ENCODE measurements at regions not wholly inside any gene's neighbourhood (a gene's known extent, or its start where the extent isn't known, plus 50 kb on each side); places are given as distances from the start of the nearest gene placed in this dataset.
A peak's percentile ranks its signal among the peaks of the same experiment; 100 is the strongest.

DNA sequence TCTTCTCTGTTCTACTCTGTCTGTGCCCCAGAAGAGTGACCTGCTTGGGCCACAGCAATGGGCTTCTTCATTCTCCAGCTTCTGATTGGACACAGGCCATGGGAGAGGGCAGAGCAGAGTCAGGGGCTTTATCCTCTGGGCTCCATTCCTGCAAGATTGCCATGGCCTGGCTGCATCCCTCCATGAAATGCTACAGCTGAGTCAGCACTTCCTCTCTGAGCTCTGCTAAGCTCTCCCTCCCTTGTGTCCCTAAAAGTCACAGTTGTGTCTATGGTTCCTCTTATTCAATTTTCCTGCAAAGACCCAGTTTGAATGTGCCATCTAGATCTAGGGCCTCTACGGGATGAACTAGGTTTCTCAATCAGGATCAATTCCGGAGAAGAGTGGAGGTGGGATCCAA lies 903.8 kb downstream of the TYW1 start:
- Histone ChIP-seq H3K9me3 (ENCODE audit: control insufficient read depth in 2 of 3, insufficient read depth in 1 of 3, low read length in 3 of 3) (no peaks in the 10 kb centered on the region), H3K4me1 (ENCODE audit: control insufficient read depth in 2 of 3, insufficient read depth in 2 of 3, low read depth in 1 of 3, low read length in 3 of 3) (no peaks in the 10 kb centered on the region), H3K27me3 (ENCODE audit: control insufficient read depth, insufficient read depth, low read length) (no peaks in the 10 kb centered on the region), H3K9ac (ENCODE audit: low read length in 3 of 3) (no peak overlapping the region), H3K4me3 (ENCODE audit: low read length in 3 of 3) (no peak overlapping the region), H3K36me3 (ENCODE audit: control insufficient read depth in 2 of 3, insufficient read depth in 3 of 3, low read length in 3 of 3) (no peaks in the 10 kb centered on the region), H3K27ac (ENCODE audit: low read depth in 2 of 2, low read length in 2 of 2) (no peak overlapping the region)
- intact Hi-C loops (cut with DNase I), result no loop called here
- DNase-seq (no peak), FAIRE-seq (no peak)
- TF ChIP-seq, protein P1, sequence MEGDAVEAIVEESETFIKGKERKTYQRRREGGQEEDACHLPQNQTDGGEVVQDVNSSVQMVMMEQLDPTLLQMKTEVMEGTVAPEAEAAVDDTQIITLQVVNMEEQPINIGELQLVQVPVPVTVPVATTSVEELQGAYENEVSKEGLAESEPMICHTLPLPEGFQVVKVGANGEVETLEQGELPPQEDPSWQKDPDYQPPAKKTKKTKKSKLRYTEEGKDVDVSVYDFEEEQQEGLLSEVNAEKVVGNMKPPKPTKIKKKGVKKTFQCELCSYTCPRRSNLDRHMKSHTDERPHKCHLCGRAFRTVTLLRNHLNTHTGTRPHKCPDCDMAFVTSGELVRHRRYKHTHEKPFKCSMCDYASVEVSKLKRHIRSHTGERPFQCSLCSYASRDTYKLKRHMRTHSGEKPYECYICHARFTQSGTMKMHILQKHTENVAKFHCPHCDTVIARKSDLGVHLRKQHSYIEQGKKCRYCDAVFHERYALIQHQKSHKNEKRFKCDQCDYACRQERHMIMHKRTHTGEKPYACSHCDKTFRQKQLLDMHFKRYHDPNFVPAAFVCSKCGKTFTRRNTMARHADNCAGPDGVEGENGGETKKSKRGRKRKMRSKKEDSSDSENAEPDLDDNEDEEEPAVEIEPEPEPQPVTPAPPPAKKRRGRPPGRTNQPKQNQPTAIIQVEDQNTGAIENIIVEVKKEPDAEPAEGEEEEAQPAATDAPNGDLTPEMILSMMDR (IDR thresholded peaks at IDR 0.05; ENCODE audit: borderline replicate concordance, extremely low read depth, insufficient read depth), result no peak

DNA sequence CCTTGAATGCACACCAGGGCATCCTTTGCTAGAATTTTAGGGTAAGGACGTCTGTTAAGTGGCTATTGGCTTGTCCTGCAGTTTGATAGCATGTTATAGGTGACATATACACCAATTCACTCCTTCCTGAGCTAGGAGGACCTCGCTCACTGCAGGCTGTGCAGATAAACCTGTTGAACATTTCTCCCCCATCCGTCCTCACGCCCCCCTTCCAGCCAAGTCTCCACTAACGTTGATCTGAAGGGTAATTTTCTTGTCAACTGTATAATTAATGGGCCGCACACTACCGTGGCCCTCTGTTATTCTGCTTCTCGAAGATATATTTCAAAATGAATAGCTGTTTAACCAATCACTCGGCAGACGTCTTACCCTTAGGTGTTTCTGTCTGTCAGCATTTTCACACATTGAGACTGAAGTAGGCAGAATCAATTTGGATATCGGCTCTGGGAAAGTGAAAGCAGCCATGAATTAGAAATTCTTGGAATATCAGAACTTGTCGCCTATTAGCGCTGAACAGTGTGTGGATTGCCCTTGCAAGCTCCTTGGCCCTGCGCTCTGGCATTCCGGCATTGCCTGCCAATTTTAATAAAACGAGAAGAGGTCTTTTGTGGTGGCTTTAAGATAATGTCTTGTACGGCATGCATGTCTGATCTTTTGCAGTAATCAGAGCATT lies 905.3 kb downstream of the TYW1 start:
- no peak overlapping the region for H3K9ac ChIP-seq (ENCODE audit: low read length in 3 of 3)
- no peak for FAIRE-seq
- no peaks in the 10 kb centered on the region for H3K9me3 ChIP-seq (ENCODE audit: control insufficient read depth in 2 of 3, insufficient read depth in 1 of 3, low read length in 3 of 3)
- H3K36me3 ChIP-seq (ENCODE audit: control insufficient read depth in 2 of 3, insufficient read depth in 3 of 3, low read length in 3 of 3), result no peaks in the 10 kb centered on the region
- TF ChIP-seq, protein P1 (IDR thresholded peaks at IDR 0.05; ENCODE audit: borderline replicate concordance, extremely low read depth, insufficient read depth), result no peak
- no peak overlapping the region for H3K27ac ChIP-seq (ENCODE audit: low read depth in 2 of 2, low read length in 2 of 2)
- H3K4me3 ChIP-seq (ENCODE audit: low read length in 3 of 3), result peak overlapping the region in 1 of 3 donors; percentile 39
- no peak for DNase-seq
- H3K27me3 ChIP-seq (ENCODE audit: control insufficient read depth, insufficient read depth, low read length), result no peaks in the 10 kb centered on the region
- H3K4me1 ChIP-seq (ENCODE audit: control insufficient read depth in 2 of 3, insufficient read depth in 2 of 3, low read depth in 1 of 3, low read length in 3 of 3), result no peaks in the 10 kb centered on the region
- intact Hi-C loops (cut with DNase I), result no loop called here

- Histone ChIP-seq H3K27ac (ENCODE audit: low read depth in 2 of 2, low read length in 2 of 2) (no peak overlapping the region), H3K4me1 (ENCODE audit: control insufficient read depth in 2 of 3, insufficient read depth in 2 of 3, low read depth in 1 of 3, low read length in 3 of 3) (no peaks in the 10 kb centered on the region), H3K4me3 (ENCODE audit: low read length in 3 of 3) (no peak overlapping the region), H3K36me3 (ENCODE audit: control insufficient read depth in 2 of 3, insufficient read depth in 3 of 3, low read length in 3 of 3) (no peaks in the 10 kb centered on the region), H3K9ac (ENCODE audit: low read length in 3 of 3) (no peak overlapping the region), H3K27me3 (ENCODE audit: control insufficient read depth, insufficient read depth, low read length) (no peaks in the 10 kb centered on the region), H3K9me3 (ENCODE audit: control insufficient read depth in 2 of 3, insufficient read depth in 1 of 3, low read length in 3 of 3) (no peaks in the 10 kb centered on the region)
- intact Hi-C loops (cut with DNase I), result no loop called here
- TF ChIP-seq, protein P1 (IDR thresholded peaks at IDR 0.05; ENCODE audit: borderline replicate concordance, extremely low read depth, insufficient read depth), result no peak
- DNase-seq, result no peak
- FAIRE-seq, result no peak
Observed at GRCh38 chr7:67907792-67908191, 911.2 kb downstream of the TYW1 start.

DNA sequence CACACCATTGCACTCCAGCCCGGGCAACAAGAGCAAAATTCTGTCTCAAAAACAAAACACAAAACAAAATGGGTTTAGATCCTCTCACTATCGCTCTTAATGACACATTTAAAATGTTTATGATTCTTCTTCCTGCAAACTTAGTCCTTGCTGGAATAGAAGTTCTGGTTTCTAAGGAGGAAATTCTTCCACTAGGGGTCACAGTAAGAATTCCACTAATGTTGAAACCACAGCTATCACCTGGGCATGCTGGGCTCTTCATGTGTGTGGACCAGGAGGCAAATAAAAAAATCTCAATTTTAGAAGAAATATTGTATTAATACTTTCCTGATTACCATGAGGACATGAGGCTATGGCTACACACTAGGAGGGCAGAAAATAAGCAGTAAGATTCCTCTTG lies 915.8 kb downstream of the TYW1 start:
- no peak for DNase-seq
- no peak overlapping the region for H3K4me3 ChIP-seq (ENCODE audit: low read length in 3 of 3)
- no peaks in the 10 kb centered on the region for H3K4me1 ChIP-seq (ENCODE audit: control insufficient read depth in 2 of 3, insufficient read depth in 2 of 3, low read depth in 1 of 3, low read length in 3 of 3)
- no peak for FAIRE-seq
- no peaks in the 10 kb centered on the region for H3K9me3 ChIP-seq (ENCODE audit: control insufficient read depth in 2 of 3, insufficient read depth in 1 of 3, low read length in 3 of 3)
- no peak overlapping the region for H3K9ac ChIP-seq (ENCODE audit: low read length in 3 of 3)
- H3K27ac ChIP-seq (ENCODE audit: low read depth in 2 of 2, low read length in 2 of 2), result no peak overlapping the region
- TF ChIP-seq, protein P1 (IDR thresholded peaks at IDR 0.05; ENCODE audit: borderline replicate concordance, extremely low read depth, insufficient read depth), result no peak
- no peaks in the 10 kb centered on the region for H3K27me3 ChIP-seq (ENCODE audit: control insufficient read depth, insufficient read depth, low read length)
- no peaks in the 10 kb centered on the region for H3K36me3 ChIP-seq (ENCODE audit: control insufficient read depth in 2 of 3, insufficient read depth in 3 of 3, low read length in 3 of 3)
- intact Hi-C loops (cut with DNase I), result no loop called here

Measured in kidney (tissue), 13 donors.